Pancreas (tissue), 10 donors: ENCODE measurements at regions not wholly inside any gene's neighbourhood (a gene's known extent, or its start where the extent isn't known, plus 50 kb on each side); places are given as distances from the start of the nearest gene placed in this dataset.

ENCODE experiments used
- ATAC-seq, 4 donors: fragments of 200-7000 bp; cut with Tn5 transposase; one replicate each; pipeline versions ENCODE4 v1.8.0 to v1.9.1; 2020; ENCODE audit warnings: mild to moderate bottlenecking in 4 of 4, moderate library complexity in 4 of 4
- DNase-seq, 6 donors: peaks; one replicate each; pipeline ENCODE4 v3.0.0-alpha.2; 2020
- FAIRE-seq: peaks from 2 replicates; lab custom pipeline; 2012; peaks lifted over from hg19 to GRCh38; lab: Jason Lieb, UNC
- H3K27ac ChIP-seq, 4 donors: fragments of 200-600 bp; sonication (generic); 1 replicate in 3 of 4; 2 replicates in 1 of 4; pipeline versions ENCODE4 v1.5.0 to v1.8.0; 2020
- H3K27me3 ChIP-seq, 4 donors: fragments of 200-600 bp; one replicate each; pipeline ENCODE4 v1.8.0; 2021
- H3K36me3 ChIP-seq, 3 donors: fragments of 200-600 bp; sonication (generic) in 1 of 3; one replicate each; pipeline versions ENCODE4 v1.5.0 to v1.8.0; 2020 to 2021
- H3K4me1 ChIP-seq, 3 donors: fragments of 200-600 bp; one replicate each; pipeline ENCODE4 v1.8.0; 2021
- H3K4me3 ChIP-seq, 4 donors: fragments of 200-600 bp; sonication (generic) in 2 of 4; one replicate each; pipeline versions ENCODE4 v1.5.0 to v1.8.0; 2020 to 2021
- H3K9me3 ChIP-seq, 4 donors: fragments of 200-600 bp; one replicate each; pipeline ENCODE4 v1.8.0; 2021
- CTCF ChIP-seq, 4 donors: fragments of 200-600 bp; sonication (generic) in 3 of 4; IDR thresholded peaks; one replicate each; pipeline versions ENCODE4 v1.5.0 to v1.8.0; 2021; ENCODE audit warnings: antibody characterized with exemption in 4 of 4
- WGBS, 2 donors: extraction: QIAGEN DNeasy Blood & Tissue Kit; methylation state at CpG; one replicate each; pipeline ENCODE4 v1.1.7; 2013; 5-methylcytosine and 5-hydroxymethylcytosine counted together
- intact Hi-C, 3 donors: fragments of 100-400 bp; cut with DNase I; formaldehyde crosslinking; loops; one replicate each; pipeline versions ENCODE4 v1.11.1 to v1.14.2; 2022
- donor health status: healthy with polysubstance abuse.
- donor health status: DM: no; HTN: no; CAD: no; lungs with moderate emphysema.
- donor health status: DM: no; HTN: no; CAD: no.
- donor health status: control.
- donor health status: control.
- donor health status: Bipolar disorder and iron deficiency.
- donor health status: DM: yes; HTN: yes; CAD: no.
- donor health status: DM: no; HTN: no; CAD: no.
- donor health status: DM: no; HTN: no; CAD: no.
- donor health status: DM: yes; HTN: yes; CAD: no.

GRCh38 chr22:27370987-27371386 is 430.6 kb downstream of the MN1 start:
- 89 to 91% methylated on average over 4 of the region's 4 CpGs for WGBS, 2 donors
- FAIRE-seq: no peak
- intact Hi-C loops: no loop called here

GRCh38 chr22:27372364-27372763 is 429.2 kb downstream of the MN1 start:
- H3K27me3 ChIP-seq: no peaks in the 10 kb centered on the region
- no peaks in the 10 kb centered on the region for H3K9me3 ChIP-seq
- TF ChIP-seq CTCF (IDR thresholded peaks at IDR 0.05): no peak
- H3K36me3 ChIP-seq: no peaks in the 10 kb centered on the region
- H3K27ac ChIP-seq: no peak overlapping the region
- H3K4me1 ChIP-seq: peaks cover 0 to 9% (median 4%) of the 10 kb centered on the region in 3 donors
- ATAC-seq (no peak), FAIRE-seq (no peak), DNase-seq (no peak)
- intact Hi-C loops: no loop called here
- no peak overlapping the region for H3K4me3 ChIP-seq

More at GRCh38 chr22:27370987-27371386, 430.6 kb downstream of the MN1 start:
- Histone ChIP-seq H3K4me1 (no peaks in the 10 kb centered on the region), H3K27me3 (no peaks in the 10 kb centered on the region), H3K9me3 (no peaks in the 10 kb centered on the region), H3K4me3 (no peak overlapping the region), H3K27ac (no peak overlapping the region), H3K36me3 (no peaks in the 10 kb centered on the region)
- TF ChIP-seq CTCF (IDR thresholded peaks at IDR 0.05): no peak
- no peak for ATAC-seq
- no peak for DNase-seq

GRCh38 chr22:27372969-27373670 is 428.4 kb downstream of the MN1 start:
- H3K27ac ChIP-seq: peak overlapping the region in 1 of 4 donors; percentile 55
- FAIRE-seq: no peak
- intact Hi-C loops: no loop called here

GRCh38 chr22:27377501-27378295 is 423.9 kb downstream of the MN1 start:
- H3K27ac ChIP-seq: peak overlapping the region; percentile 40 to 70 (median 56)
- H3K4me1 ChIP-seq: peaks cover 9 to 16% (median 14%) of the 10 kb centered on the region in 3 donors
- TF ChIP-seq CTCF (IDR thresholded peaks at IDR 0.05): no peak
- ATAC-seq (peak; percentile 88 to 95 (median 90)), FAIRE-seq (no peak), DNase-seq (peak; percentile 69 to 96 (median 92))
- no peaks in the 10 kb centered on the region for H3K36me3 ChIP-seq
- 12 to 16% methylated on average over 17 of the region's 17 CpGs for WGBS, 2 donors
- intact Hi-C loops: no loop called here
- H3K4me3 ChIP-seq: peak overlapping the region in 2 of 4 donors; percentile 7 to 21
- no peaks in the 10 kb centered on the region for H3K27me3 ChIP-seq
- no peaks in the 10 kb centered on the region for H3K9me3 ChIP-seq

More at GRCh38 chr22:27372969-27373670, 428.4 kb downstream of the MN1 start:
- WGBS, 2 donors: 53 to 63% methylated on average over 10 of the region's 10 CpGs
- TF ChIP-seq CTCF (IDR thresholded peaks at IDR 0.05): no peak
- Histone ChIP-seq H3K4me1 (peaks cover under 1 to 9% (median 7%) of the 10 kb centered on the region in 3 donors), H3K9me3 (no peaks in the 10 kb centered on the region), H3K36me3 (no peaks in the 10 kb centered on the region), H3K4me3 (no peak overlapping the region), H3K27me3 (no peaks in the 10 kb centered on the region)
- DNase-seq (peak; percentile 74 to 94 (median 90)), ATAC-seq (peak; percentile 30 to 61 (median 46))
